Breast epithelium (tissue), 4 donors: ENCODE measurements at regions not wholly inside any gene's neighbourhood (a gene's known extent, or its start where the extent isn't known, plus 50 kb on each side); places are given as distances from the start of the nearest gene placed in this dataset.

Experiments
- DNase-seq, 2 donors: peaks; one replicate each; pipeline ENCODE4 v3.0.0-alpha.2; 2019; ENCODE audit warnings: low spot score in 2 of 2
- H3K27ac ChIP-seq, 2 donors: fragments of 200-600 bp; sonication (generic) in 1 of 2; one replicate each; pipeline ENCODE4 v1.5.1; 2016 to 2019; ENCODE audit warnings: mild to moderate bottlenecking in 1 of 2
- H3K27me3 ChIP-seq, 2 donors: fragments of 200-600 bp; sonication (generic) in 1 of 2; one replicate each; pipeline versions ENCODE4 v1.5.1 to v1.6.0; 2017 to 2019; ENCODE audit warnings: control low read depth in 1 of 2, mild to moderate bottlenecking in 1 of 2
- H3K36me3 ChIP-seq: fragments of 200-600 bp; one replicate; pipeline ENCODE4 v1.5.1; 2019
- H3K4me1 ChIP-seq, 2 donors: fragments of 200-600 bp; sonication (generic); one replicate each; pipeline ENCODE4 v1.5.1; 2016 to 2019; ENCODE audit warnings: control low read depth in 1 of 2
- H3K4me3 ChIP-seq, 3 donors: fragments of 200-600 bp; sonication (generic); 1 replicate in 2 of 3; 2 replicates in 1 of 3; pipeline ENCODE4 v1.5.1; 2016 to 2019; ENCODE audit warnings: mild to moderate bottlenecking in 3 of 3, moderate library complexity in 2 of 3
- H3K9me3 ChIP-seq, 2 donors: fragments of 200-600 bp; sonication (generic) in 1 of 2; one replicate each; pipeline ENCODE4 v1.5.1; 2016 to 2019; ENCODE audit warnings: control low read depth in 1 of 2
- POLR2A ChIP-seq: fragments of 450-650 bp; IDR thresholded peaks from one replicate; pipeline ENCODE4 v1.6.1; 2016; ENCODE audit warnings: antibody characterized with exemption, mild to moderate bottlenecking, moderate library complexity
- POLR2AphosphoS5 ChIP-seq, 3 donors: sonication (generic); formaldehyde crosslinking; IDR thresholded peaks; one replicate each; pipeline ENCODE4 v1.6.1; 2017; ENCODE audit warnings: antibody characterized with exemption in 3 of 3
- intact Hi-C: fragments of 100-400 bp; cut with DNase I; formaldehyde crosslinking; loops from one replicate; pipeline ENCODE4 v1.15.1; 2023; ENCODE audit warnings: low total_unique reads
- TF ChIP-seq, protein P1 (sequence below), 3 donors: fragments of 450-650 bp; IDR thresholded peaks; one replicate each; pipeline ENCODE4 v1.5.1; 2016 to 2017; ENCODE audit warnings: antibody characterized with exemption in 3 of 3, mild to moderate bottlenecking in 3 of 3, moderate library complexity in 3 of 3

DNA sequence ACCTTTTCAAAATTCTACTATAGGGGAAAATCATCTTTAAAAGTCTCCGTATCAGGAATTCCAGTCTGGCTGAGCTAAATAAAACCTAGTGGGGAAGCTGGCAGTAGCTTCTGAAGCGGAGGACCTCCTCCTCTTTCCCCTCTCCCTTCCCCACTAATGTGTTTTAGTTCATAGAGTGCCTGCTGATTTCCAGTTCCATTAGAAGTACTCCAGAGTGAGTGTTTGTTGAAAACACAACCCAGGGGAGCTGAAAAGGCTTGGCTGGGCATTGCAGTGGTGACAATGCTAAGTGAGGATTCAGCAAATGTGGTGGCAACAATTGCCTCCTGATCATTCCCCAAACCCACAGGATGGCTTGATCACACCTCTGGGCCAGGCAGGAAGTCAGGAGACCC, 144.2 kb upstream of the FRMD6 start:
- TF ChIP-seq, protein P1, sequence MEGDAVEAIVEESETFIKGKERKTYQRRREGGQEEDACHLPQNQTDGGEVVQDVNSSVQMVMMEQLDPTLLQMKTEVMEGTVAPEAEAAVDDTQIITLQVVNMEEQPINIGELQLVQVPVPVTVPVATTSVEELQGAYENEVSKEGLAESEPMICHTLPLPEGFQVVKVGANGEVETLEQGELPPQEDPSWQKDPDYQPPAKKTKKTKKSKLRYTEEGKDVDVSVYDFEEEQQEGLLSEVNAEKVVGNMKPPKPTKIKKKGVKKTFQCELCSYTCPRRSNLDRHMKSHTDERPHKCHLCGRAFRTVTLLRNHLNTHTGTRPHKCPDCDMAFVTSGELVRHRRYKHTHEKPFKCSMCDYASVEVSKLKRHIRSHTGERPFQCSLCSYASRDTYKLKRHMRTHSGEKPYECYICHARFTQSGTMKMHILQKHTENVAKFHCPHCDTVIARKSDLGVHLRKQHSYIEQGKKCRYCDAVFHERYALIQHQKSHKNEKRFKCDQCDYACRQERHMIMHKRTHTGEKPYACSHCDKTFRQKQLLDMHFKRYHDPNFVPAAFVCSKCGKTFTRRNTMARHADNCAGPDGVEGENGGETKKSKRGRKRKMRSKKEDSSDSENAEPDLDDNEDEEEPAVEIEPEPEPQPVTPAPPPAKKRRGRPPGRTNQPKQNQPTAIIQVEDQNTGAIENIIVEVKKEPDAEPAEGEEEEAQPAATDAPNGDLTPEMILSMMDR (IDR thresholded peaks at IDR 0.05): no peak
- TF ChIP-seq POLR2A (no peak), POLR2AphosphoS5 (IDR thresholded peaks at IDR 0.05) (no peak)
- H3K27me3 ChIP-seq: no peaks in the 10 kb centered on the region
- no peaks in the 10 kb centered on the region for H3K9me3 ChIP-seq
- no peak for DNase-seq
- H3K36me3 ChIP-seq: no peaks in the 10 kb centered on the region
- H3K4me1 ChIP-seq: peaks cover 0 to 7% of the 10 kb centered on the region in 2 donors
- intact Hi-C loops: no loop called here
- peak overlapping the region; percentile 87 to 91 for H3K27ac ChIP-seq
- H3K4me3 ChIP-seq: no peak overlapping the region

DNA sequence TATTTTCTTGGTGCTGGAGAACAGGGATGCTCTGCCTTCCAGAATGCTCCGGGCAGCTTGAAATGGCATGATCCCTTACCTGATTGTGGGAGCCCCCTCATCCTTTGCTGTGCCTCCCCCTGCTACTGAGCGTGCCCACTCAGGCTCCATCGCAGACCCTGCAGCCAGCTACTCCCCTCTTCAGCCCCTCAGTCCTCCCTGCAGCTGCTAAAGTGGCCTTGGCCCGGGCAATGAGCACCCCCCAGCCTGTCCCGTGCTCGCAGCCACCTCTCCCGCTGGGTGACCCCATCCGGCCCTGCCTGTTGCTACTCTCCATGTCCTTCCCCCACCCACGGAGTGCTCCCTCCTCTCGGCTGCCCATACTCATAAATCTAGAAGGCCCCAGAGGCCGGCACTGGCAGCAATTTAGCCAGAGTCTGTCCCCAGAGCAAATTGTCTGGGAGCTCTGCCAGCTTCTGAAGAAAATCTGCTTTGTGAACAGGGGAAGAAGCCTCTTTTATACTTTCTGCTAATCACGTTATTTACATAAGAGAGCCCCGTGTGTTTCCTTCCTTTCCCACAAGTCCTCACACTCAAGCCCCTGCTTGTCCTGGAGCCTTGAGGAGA, 143.7 kb upstream of the FRMD6 start:
- no peaks in the 10 kb centered on the region for H3K36me3 ChIP-seq
- peak overlapping the region; percentile 87 to 91 for H3K27ac ChIP-seq
- H3K27me3 ChIP-seq: no peaks in the 10 kb centered on the region
- DNase-seq: peak in 1 of 2 donors; percentile 68
- no peaks in the 10 kb centered on the region for H3K9me3 ChIP-seq
- TF ChIP-seq, protein P1 (IDR thresholded peaks at IDR 0.05): no peak
- TF ChIP-seq POLR2AphosphoS5 (IDR thresholded peaks at IDR 0.05) (peak in 1 of 3 donors; percentile 41), POLR2A (no peak)
- intact Hi-C loops: no loop called here
- peak overlapping the region in 1 of 3 donors; percentile 39 for H3K4me3 ChIP-seq
- H3K4me1 ChIP-seq: peaks cover 0 to 7% of the 10 kb centered on the region in 2 donors

DNA sequence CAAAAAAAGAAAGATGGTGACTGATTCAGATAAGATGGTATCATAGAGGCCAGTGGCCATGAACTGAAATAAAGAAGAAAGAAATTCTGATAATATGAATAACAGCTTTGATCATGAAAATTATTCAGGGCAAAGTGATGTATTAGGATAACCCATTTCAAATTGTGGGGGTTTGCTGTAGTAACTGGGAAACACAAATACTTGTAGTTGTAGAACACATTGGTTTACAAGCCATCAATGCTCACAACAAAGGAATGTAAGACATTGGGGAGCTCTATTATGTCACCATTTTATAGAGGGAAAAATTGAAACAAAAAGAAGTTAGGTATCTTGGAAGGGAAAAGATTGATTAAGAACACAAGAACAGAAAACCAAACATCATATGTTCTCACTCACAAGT, 140.4 kb upstream of the FRMD6 start:
- Histone ChIP-seq H3K4me3 (no peak overlapping the region), H3K4me1 (peaks cover 0 to 7% of the 10 kb centered on the region in 2 donors), H3K27ac (no peak overlapping the region), H3K9me3 (no peaks in the 10 kb centered on the region), H3K36me3 (no peaks in the 10 kb centered on the region), H3K27me3 (no peaks in the 10 kb centered on the region)
- no peak for DNase-seq
- TF ChIP-seq POLR2AphosphoS5 (IDR thresholded peaks at IDR 0.05) (no peak), POLR2A (no peak)
- TF ChIP-seq, protein P1 (IDR thresholded peaks at IDR 0.05): no peak
- intact Hi-C loops: no loop called here

DNA sequence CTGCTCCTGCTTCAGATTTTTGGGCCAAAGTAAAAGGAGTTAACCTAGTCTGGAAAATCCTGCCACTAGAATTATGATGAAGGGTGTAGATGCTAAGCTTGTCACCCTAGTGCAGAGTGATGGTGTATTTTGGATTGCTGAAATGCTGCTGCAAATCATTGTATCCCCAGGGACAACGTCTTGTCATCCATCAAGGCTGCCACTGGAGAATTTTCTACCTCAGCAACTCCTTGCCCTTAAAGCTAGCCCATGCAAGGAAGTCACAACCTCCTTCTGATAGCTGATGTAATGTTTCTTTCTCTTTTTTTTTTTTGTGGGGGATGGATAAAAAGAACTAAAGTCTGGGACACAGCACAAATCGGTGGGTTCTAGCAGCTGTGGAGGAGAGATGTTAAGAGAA, 139.4 kb upstream of the FRMD6 start:
- Histone ChIP-seq H3K27ac (no peak overlapping the region), H3K36me3 (no peaks in the 10 kb centered on the region), H3K27me3 (no peaks in the 10 kb centered on the region), H3K4me1 (peaks cover 0 to 7% of the 10 kb centered on the region in 2 donors), H3K4me3 (no peak overlapping the region), H3K9me3 (no peaks in the 10 kb centered on the region)
- intact Hi-C loops: no loop called here
- DNase-seq: no peak
- TF ChIP-seq POLR2AphosphoS5 (IDR thresholded peaks at IDR 0.05): no peak
- no peak for TF ChIP-seq POLR2A
- TF ChIP-seq, protein P1 (IDR thresholded peaks at IDR 0.05): no peak

DNA sequence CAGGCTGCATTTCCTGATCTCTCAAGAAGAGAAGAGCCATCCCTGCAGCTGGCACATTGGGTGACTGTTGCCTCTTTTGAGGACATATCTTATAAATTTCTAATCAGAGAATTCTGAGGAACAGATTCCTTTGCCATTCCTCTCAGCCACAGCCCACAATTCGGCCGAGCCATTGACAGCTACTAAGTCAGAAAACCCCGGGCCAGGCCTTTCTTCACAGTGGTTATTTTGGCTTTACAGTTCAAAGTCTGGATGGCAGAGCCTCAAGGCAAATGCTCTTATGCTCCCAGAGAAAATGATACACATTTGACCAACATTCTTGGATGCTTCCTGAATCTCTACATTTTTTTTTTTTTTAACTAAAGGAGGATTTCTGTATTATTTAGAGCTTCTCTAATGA, 138.4 kb upstream of the FRMD6 start:
- intact Hi-C loops: no loop called here
- no peak for DNase-seq
- Histone ChIP-seq H3K27me3 (no peaks in the 10 kb centered on the region), H3K4me1 (peaks cover 0 to 1% of the 10 kb centered on the region in 2 donors), H3K9me3 (no peaks in the 10 kb centered on the region), H3K4me3 (no peak overlapping the region), H3K36me3 (no peaks in the 10 kb centered on the region), H3K27ac (peak overlapping the region in 1 of 2 donors; percentile 11)
- TF ChIP-seq POLR2A (no peak), POLR2AphosphoS5 (IDR thresholded peaks at IDR 0.05) (no peak)
- TF ChIP-seq, protein P1 (IDR thresholded peaks at IDR 0.05): no peak
